ENCODE measurements at regions not wholly inside any gene's neighbourhood (a gene's known extent, or its start where the extent isn't known, plus 50 kb on each side); places are given as distances from the start of the nearest gene placed in this dataset.

- no peak for DNase-seq
These were observed 64.5 kb downstream of the TUSC1 start for GRCh38 chr9:25613709-25614108.

- no peak for DNase-seq
These were observed 75.1 kb downstream of the TUSC1 start for GRCh38 chr9:25603106-25603505.

DNA sequence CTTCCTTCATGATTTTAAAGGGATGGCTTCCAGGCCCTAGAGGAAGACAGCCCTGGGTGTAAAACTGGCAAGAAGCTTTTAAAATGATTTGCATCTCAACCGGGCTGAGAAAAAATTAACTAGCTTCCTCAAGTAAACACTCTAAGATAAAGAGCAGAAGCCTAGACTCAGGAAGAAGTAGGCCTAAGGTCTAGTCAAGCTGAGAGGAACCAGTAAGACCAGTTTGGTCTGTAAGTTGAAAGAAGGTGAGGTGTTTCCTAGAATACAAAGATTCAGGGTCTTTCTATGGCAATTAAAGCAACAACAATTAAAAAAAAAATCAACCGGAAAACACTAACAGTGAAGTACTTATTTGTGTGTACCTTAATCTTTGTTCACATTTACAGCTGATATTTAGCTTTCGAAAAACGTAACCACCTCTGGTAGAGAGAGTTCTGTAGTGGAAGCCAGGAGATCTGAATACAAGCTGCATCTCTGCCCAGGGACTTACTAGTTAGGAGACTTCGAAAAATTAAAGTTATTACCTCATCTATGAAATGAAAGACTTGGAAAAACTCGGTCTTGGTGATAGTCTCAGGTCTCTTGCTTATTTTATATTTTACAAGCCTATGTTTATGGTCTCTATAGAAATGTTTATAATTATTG, 75.7 kb downstream of the TUSC1 start:
- no peak for DNase-seq

- DNase-seq, result no peak
These were observed 77.7 kb downstream of the TUSC1 start for GRCh38 chr9:25600501-25600900.

DNA sequence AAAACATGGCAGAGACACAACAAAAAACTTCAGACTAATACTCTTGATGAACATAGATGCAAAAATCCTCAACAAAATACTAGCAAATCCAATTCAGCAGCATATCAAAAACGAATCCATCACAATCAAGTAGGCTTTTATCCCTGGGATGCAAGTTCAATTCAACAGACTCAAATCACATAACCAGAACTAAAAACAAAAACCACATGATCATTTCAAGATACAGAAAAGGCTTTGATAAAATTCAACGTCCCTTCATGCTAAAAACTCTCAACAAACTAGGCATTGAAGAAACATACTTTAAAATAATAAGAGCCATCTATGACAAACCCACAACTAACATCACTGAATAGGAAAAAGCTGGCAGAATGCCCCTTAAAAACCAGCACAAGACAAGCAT, 93.6 kb downstream of the TUSC1 start:
- no peak for DNase-seq

GRCh38 chr9:25573281-25573680, 105.0 kb downstream of the TUSC1 start:
- no peak for DNase-seq

- DNase-seq, result no peak
These were observed 106.8 kb downstream of the TUSC1 start for GRCh38 chr9:25571491-25571890.

DNA sequence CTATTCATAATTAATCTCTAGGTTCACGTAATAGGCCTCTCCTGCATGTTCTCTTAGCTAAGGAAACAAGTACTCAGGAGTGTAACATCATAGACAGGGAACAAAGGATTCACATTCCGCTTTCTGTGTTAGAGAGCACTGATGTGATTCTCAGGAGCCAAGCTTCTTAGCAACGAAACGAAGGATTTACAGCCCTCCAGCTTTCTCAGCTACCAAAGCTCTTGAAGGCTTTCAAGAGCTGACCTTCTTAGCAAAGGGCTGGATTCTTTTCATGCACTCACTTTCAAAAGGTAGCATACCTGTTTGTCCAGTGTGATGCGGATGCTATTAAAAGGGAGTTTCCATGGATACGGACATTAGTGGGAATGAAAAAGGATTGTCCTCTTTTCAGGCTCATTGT, 107.4 kb downstream of the TUSC1 start:
- DNase-seq, result no peak

DNA sequence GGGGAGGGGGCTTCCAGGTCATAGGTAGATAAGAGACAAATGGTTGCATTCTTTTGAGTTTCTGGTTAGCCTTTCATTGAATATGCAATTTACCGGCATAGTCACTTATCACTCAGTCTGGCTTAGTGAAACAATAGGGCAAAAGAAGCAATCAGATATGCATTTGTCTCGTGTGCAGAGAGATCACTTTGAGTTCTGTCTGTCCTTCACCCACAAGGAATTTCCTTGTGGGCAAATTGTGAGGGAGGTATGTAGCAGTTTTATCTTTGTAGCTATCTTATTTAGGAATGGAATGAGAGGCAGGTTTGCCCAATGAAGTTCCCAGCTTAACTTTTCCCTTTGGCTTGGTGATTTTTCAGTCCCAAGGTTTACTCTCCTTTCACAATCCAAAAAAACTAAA, 116.1 kb downstream of the TUSC1 start:
- no peak for DNase-seq

- no peak for DNase-seq
These were observed 120.5 kb downstream of the TUSC1 start for GRCh38 chr9:25557645-25558300.

GRCh38 chr9:25556540-25556939, 121.7 kb downstream of the TUSC1 start:
- DNase-seq, result no peak

GRCh38 chr9:25548847-25549246, 129.4 kb downstream of the TUSC1 start:
- DNase-seq, result no peak

- no peak for DNase-seq
These were observed 134.4 kb downstream of the TUSC1 start for GRCh38 chr9:25543806-25544205.

GRCh38 chr9:25542319-25542718, 135.9 kb downstream of the TUSC1 start:
- DNase-seq, result no peak

DNA sequence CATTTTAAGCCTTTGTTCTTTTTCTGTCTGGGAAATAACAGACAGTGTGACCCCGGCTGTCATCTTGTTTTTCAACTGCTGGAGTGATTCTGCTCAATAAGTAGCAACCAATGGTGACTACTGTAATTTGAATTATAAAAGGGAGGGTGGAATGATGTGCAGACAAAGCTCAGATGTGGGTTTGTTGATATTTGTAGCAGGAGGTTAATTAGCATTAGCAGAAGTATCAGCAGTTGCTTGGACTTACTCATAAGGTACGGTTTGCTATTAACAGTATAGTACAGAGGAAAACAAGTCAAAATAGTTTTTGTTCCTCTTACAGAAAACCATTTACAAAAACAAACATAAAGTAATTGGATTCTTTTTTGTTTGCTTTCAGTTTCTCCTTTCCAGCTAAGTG, 140.4 kb downstream of the TUSC1 start:
- DNase-seq, result no peak

DNA sequence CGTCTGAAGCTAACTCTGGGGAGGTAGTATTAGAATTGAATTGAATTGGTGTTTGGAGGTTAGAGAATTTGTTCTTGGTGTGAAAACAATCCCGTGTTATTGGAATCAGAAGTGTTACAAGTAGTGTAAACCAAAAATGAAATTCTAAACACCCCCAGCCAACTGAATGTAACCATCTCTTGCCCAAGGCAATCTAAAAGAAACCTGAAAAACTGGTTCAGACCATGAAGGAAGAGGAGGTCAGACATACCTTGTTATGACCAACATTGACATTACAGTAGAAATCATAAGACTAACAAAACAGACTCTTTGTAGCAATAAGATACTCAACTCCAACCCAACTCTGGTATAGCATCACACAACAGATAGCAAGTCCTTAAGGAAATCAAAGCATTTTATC, 159.0 kb downstream of the TUSC1 start:
- no peak for DNase-seq

DNA sequence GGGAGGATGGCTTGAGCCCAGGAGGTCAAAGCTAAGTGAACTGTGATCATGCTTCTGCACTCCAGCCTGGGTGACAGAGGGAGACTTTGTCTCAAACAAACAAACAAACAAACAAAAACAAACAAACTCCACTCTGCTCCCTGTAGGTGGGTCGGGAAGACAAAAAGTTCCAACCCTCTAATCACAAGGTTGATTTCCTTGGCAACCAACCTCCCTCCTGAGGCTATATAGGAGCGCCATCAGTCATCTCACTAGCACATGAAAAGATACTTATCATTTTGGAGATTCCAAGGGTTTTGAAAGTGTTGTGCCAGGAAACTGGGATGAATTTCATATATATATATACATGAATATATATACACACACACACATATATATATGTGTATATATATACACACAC, 160.5 kb downstream of the TUSC1 start:
- DNase-seq, result no peak

DNA sequence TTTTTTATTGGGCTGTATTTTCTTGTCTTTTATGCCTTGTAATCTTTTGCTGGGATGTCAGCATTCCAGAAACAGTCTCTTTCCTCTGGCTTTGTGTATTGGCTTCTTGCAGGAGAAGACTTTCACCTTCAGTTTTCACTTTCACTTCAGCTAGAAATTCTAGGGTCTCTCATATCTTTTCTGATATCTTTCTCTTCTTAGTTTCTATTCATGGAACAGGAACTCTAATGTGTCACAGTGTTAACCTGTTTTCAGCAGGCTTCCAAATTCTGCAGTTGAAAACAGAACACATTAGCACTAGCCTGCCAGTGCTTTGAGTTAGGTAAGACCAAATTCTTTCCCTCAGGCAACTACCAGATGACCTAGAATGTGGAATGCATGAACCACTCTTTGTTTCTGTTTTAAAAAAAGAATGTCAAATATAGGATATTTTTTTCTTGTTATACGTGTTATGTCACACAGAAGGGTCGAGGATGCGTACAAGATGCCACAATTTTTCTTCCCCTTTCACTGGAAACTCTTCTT, 164.7 kb downstream of the TUSC1 start:
- no peak for DNase-seq

- DNase-seq, result no peak
These were observed 172.6 kb downstream of the TUSC1 start for GRCh38 chr9:25505644-25506043.

DNA sequence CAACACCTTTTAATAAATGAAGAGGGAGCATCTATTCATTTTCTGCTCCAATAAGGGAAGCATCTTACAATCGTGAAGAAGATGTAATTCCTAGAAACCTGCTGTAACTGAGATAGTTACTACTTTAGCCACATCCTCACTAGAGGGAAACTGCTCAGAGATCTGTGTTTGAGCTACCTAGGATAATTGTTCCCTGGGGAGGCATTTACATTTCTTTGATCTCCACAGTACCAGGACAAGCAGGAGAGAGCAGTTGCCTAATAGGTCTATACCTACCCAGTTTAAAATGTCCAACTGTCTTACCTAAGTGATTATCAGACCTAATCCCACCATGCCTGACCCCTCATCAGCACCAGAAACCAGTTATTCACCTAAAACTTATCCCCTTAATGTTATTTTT, 196.9 kb downstream of the TUSC1 start:
- DNase-seq, result no peak

DNA sequence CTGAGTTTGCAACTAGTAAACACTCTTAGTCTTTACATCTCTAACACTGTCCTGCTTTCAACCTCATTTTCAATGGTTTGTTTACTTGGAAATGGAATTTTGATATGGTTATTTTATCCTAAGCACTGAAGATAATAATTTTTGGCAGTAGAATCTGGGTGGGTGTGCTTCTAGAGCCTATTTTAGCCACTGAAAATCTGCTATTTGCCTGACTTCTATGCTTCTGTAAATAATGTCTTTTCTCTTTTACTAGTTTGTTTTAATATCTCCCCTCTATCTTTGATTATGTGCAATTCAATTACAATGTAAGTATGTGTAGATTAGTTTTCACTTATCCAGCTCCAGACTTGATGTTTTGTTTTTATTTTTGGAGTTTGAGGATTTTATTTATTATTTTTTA, 197.5 kb downstream of the TUSC1 start:
- DNase-seq, result no peak

DNA sequence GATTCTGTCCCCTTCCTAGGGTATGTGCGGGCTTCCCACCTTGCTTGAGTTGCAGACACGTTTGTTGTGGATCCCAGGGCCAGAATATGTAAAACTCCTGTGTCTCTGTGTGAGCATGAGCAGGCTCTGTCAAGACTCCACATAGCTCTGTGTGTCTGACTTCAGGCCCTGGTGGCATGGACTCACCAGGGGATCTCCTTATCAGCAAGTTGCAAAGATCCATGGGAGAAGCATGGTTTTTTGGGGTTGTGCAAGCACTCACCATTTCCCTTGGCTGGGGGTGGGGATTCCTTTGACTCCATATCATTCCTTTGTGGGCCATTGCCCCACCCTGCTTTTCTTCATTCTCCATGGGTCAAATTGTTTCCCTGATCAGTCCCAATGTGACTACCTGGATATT, 205.6 kb downstream of the TUSC1 start:
- DNase-seq, result no peak

DNA sequence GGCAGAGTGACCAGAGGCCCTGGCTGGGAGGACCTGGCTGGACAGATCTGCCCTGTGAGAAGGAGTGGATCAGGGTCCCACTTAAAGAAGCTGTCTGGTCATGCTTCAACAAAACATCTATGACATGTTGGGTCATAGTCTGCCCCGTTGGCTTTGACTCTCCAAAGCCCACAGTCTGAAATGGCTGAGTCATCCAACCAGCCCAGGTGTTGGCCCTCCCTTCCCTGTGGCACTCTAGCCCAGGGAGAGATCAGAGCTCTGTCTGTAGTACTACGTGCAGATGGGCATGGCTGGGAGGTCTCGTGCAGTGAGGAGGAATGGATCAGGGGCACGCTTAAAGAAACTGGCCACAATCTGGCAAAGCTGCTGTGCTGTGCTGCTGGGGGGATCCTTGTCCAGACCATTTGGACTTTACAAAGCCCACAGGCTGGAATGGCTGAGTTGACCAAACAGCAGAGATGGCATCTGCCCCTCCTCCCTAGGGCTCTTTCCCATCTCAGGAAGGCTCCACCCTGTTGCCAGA, 206.1 kb downstream of the TUSC1 start:
- no peak for DNase-seq

DNA sequence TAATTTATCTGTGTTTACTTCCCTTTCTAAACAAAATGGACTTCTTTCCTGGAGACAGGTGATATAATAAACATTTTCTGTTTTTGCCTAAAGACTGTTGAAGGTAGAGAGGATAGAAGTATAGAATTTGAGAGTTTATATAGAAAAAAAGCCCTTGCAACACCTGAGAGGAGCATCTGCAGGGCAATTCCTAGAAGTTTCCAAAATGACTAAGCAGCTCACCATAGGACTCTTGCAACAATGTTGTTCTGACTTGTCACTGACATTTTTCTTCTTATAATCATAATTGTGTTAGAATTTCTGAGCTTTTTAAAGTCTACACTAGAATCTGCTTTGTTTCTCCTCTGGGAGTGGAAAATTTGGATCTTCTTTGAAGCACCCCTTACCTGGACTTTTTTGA, 216.8 kb downstream of the TUSC1 start:
- DNase-seq, result no peak

DNA sequence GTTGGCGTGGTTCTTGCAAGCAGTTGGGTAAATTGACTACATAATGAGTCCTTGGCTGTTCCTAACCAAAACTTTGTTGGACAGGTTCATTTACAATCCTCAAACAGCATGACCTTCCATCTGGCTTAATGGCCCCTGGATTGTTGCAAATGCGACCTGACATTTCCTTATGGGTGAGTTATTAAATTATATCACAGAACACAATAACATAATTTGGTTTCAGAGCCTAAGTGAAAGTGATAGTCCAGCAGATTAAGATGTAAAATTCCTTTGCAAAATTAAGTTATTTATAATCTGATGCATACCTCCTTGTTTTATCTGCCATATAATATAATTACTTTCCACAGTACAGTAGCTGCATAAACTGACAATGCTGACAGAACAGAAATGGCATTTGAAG, 224.4 kb downstream of the TUSC1 start:
- DNase-seq, result no peak
